H9 (cell line): ENCODE measurements at regions not wholly inside any gene's neighbourhood (a gene's known extent, or its start where the extent isn't known, plus 50 kb on each side); places are given as distances from the start of the nearest gene placed in this dataset.

Source experiments
- DNase-seq: peaks from one replicate; pipeline ENCODE4 v3.0.0-alpha.2; 2017
- H2AFZ ChIP-seq: one replicate; pipeline ENCODE4 v1.6.1; 2013; ENCODE audit warnings: mild to moderate bottlenecking, low read length, control low read depth, moderate library complexity
- H2AK5ac ChIP-seq: 2 replicates; pipeline ENCODE4 v1.6.1; 2013; ENCODE audit warnings: low read length, control low read depth, mixed read lengths; ENCODE audit not compliant: insufficient read length
- H2BK120ac ChIP-seq: one replicate; pipeline ENCODE4 v1.6.1; 2013; ENCODE audit warnings: low read depth, mild to moderate bottlenecking, low read length, control low read depth, inconsistent platforms; ENCODE audit not compliant: poor library complexity, severe bottlenecking
- H2BK12ac ChIP-seq: 2 replicates; pipeline ENCODE4 v1.6.1; 2013; ENCODE audit warnings: low read length, control low read depth, mixed read lengths, low read depth; ENCODE audit not compliant: insufficient read length
- H2BK15ac ChIP-seq: 2 replicates; pipeline ENCODE4 v1.6.1; 2013; ENCODE audit warnings: low read depth, low read length, control low read depth
- H2BK20ac ChIP-seq: one replicate; pipeline ENCODE4 v1.6.1; 2013; ENCODE audit warnings: low read depth, mild to moderate bottlenecking, low read length, control low read depth, inconsistent platforms; ENCODE audit not compliant: poor library complexity, severe bottlenecking
- H2BK5ac ChIP-seq: 2 replicates; pipeline ENCODE4 v1.6.1; 2013; ENCODE audit warnings: low read length, control low read depth, mixed read lengths; ENCODE audit not compliant: insufficient read length
- H3K14ac ChIP-seq: 2 replicates; pipeline ENCODE4 v1.6.1; 2013; ENCODE audit warnings: low read length, control low read depth; ENCODE audit not compliant: insufficient read depth
- H3K18ac ChIP-seq: 2 replicates; pipeline ENCODE4 v1.6.1; 2013; ENCODE audit warnings: low read depth, mild to moderate bottlenecking, mixed read lengths, low read length, control low read depth; ENCODE audit not compliant: insufficient read length
- H3K23ac ChIP-seq: 2 replicates; pipeline ENCODE4 v1.6.1; 2013; ENCODE audit warnings: low read length, control low read depth, mixed read lengths, low read depth; ENCODE audit not compliant: insufficient read length
- H3K23me2 ChIP-seq: 2 replicates; pipeline ENCODE4 v1.6.1; 2013; ENCODE audit warnings: low read depth, mild to moderate bottlenecking, mixed read lengths, low read length, control low read depth; ENCODE audit not compliant: insufficient read length, poor library complexity, severe bottlenecking
- H3K27ac ChIP-seq: 2 replicates; pipeline ENCODE4 v1.5.1; 2013; ENCODE audit warnings: low read length, control low read depth, mixed read lengths, low read depth; ENCODE audit not compliant: insufficient read length
- H3K27me3 ChIP-seq: 2 replicates; pipeline ENCODE4 v1.6.1; 2013; ENCODE audit warnings: low read length, control low read depth, inconsistent platforms; ENCODE audit not compliant: insufficient read depth
- H3K4ac ChIP-seq: 2 replicates; pipeline ENCODE4 v1.6.1; 2013; ENCODE audit warnings: low read depth, mild to moderate bottlenecking, control low read depth, inconsistent platforms, low read length, moderate library complexity
- H3K4me1 ChIP-seq: 2 replicates; pipeline ENCODE4 v1.6.1; 2013; ENCODE audit warnings: low read length, control low read depth, inconsistent platforms; ENCODE audit not compliant: insufficient read depth
- H3K4me2 ChIP-seq: 2 replicates; pipeline ENCODE4 v1.6.1; 2013; ENCODE audit warnings: low read length, control low read depth, mixed read lengths; ENCODE audit not compliant: insufficient read length, insufficient read depth
- H3K56ac ChIP-seq: 2 replicates; pipeline ENCODE4 v1.6.1; 2013; ENCODE audit warnings: low read depth, mild to moderate bottlenecking, mixed read lengths, low read length, control low read depth; ENCODE audit not compliant: insufficient read length
- H3K79me1 ChIP-seq: 2 replicates; pipeline ENCODE4 v1.6.1; 2013; ENCODE audit warnings: low read depth, mild to moderate bottlenecking, moderate library complexity, low read length, control low read depth, inconsistent platforms; ENCODE audit not compliant: insufficient read depth, poor library complexity, severe bottlenecking
- H3K79me2 ChIP-seq: 2 replicates; pipeline ENCODE4 v1.6.1; 2013; ENCODE audit warnings: low read length, control low read depth, inconsistent platforms; ENCODE audit not compliant: insufficient read depth
- H3K9ac ChIP-seq: 2 replicates; pipeline ENCODE4 v1.6.1; 2013; ENCODE audit warnings: low read length, control low read depth, mixed read lengths; ENCODE audit not compliant: insufficient read length; ENCODE audit errors: extremely low read depth
- H3K9me3 ChIP-seq: one replicate; pipeline ENCODE4 v1.6.1; 2013; ENCODE audit warnings: low read depth, low read length, inconsistent platforms; ENCODE audit not compliant: control insufficient read depth
- H3T11ph ChIP-seq: one replicate; pipeline ENCODE4 v1.6.1; 2013; ENCODE audit warnings: mild to moderate bottlenecking, low read length, control low read depth, inconsistent platforms
- H4K20me1 ChIP-seq: one replicate; pipeline ENCODE4 v1.6.1; 2013; ENCODE audit not compliant: control insufficient read depth, insufficient read length, insufficient read depth
- H4K5ac ChIP-seq: 2 replicates; pipeline ENCODE4 v1.6.1; 2013; ENCODE audit warnings: low read depth, mild to moderate bottlenecking, mixed read lengths, low read length, control low read depth; ENCODE audit not compliant: insufficient read length
- H4K8ac ChIP-seq: replicated peaks from 2 replicates; pipeline ENCODE4 v1.6.1; 2013; ENCODE audit warnings: low read length, control low read depth, mixed read lengths, low read depth; ENCODE audit not compliant: insufficient read length
- H4K91ac ChIP-seq: 2 replicates; pipeline ENCODE4 v1.6.1; 2013; ENCODE audit warnings: low read depth, mild to moderate bottlenecking, moderate library complexity, mixed read lengths, low read length, control low read depth; ENCODE audit not compliant: insufficient read length
- H3K27ac Mint-ChIP-seq, 3 experiments: 2 replicates in 2 of 3; 3 replicates in 1 of 3; pipeline ENCODE4 v1.8.0; 2020 to 2021; ENCODE audit warnings: mixed read lengths in 3 of 3, mild to moderate bottlenecking in 1 of 3, moderate library complexity in 1 of 3
- H3K27me3 Mint-ChIP-seq: 2 replicates; pipeline ENCODE4 v1.8.0; 2021; ENCODE audit warnings: low read depth, mild to moderate bottlenecking, moderate library complexity, mixed read lengths
- H3K36me3 Mint-ChIP-seq, 3 experiments: 2 replicates in 2 of 3; 3 replicates in 1 of 3; pipeline ENCODE4 v1.8.0; 2020 to 2021; ENCODE audit warnings: low read depth in 3 of 3, mixed read lengths in 3 of 3; ENCODE audit not compliant: insufficient read depth in 1 of 3
- H3K4me1 Mint-ChIP-seq, 2 experiments: 2 replicates each; pipeline ENCODE4 v1.8.0; 2020; ENCODE audit warnings: mixed read lengths in 2 of 2
- H3K4me3 Mint-ChIP-seq, 2 experiments: 2 replicates in 1 of 2; 3 replicates in 1 of 2; pipeline ENCODE4 v1.8.0; 2020 to 2021; ENCODE audit warnings: mild to moderate bottlenecking in 2 of 2, mixed read lengths in 2 of 2, moderate library complexity in 1 of 2
- H3K9me3 Mint-ChIP-seq, 2 experiments: 2 replicates in 1 of 2; 3 replicates in 1 of 2; pipeline ENCODE4 v1.8.0; 2020; ENCODE audit warnings: mild to moderate bottlenecking in 2 of 2, mixed read lengths in 2 of 2, moderate library complexity in 1 of 2
- CTCF ChIP-seq: fragments of 200-600 bp; sonication (generic); conservative IDR thresholded peaks from 3 replicates; pipeline ENCODE4 v1.8.0; 2021; ENCODE audit warnings: antibody characterized with exemption, mild to moderate bottlenecking
- WGBS: extraction: QIAGEN DNeasy Blood & Tissue Kit; methylation state at CpG from one replicate; pipeline ENCODE4 v1.1.7; 2013; ENCODE audit warnings: missing lambda C conversion rate, low lambda C conversion rate, mixed read lengths; ENCODE audit not compliant: insufficient read length; ENCODE audit errors: extremely low coverage; 5-methylcytosine and 5-hydroxymethylcytosine counted together

GRCh38 chr14:38880643-38881524 lies 222.2 kb downstream of the SEC23A start:
- no peaks in the 10 kb centered on the region for H4K20me1 ChIP-seq
- H3K4me1 ChIP-seq = no peaks in the 10 kb centered on the region
- WGBS = no CpG with 5 or more reads among the region's 3 CpGs
- H2BK20ac ChIP-seq = no peak overlapping the region
- Mint-ChIP-seq H3K9me3 (no peaks in the 10 kb centered on the region; a peak in 1 of 5 replicates), H3K36me3 (no peaks in the 10 kb centered on the region), H3K27me3 (peaks cover 5% of the 10 kb centered on the region; the same call in 1 of the 2 replicates), H3K27ac (no peak overlapping the region), H3K4me3 (no peak overlapping the region), H3K4me1 (no peaks in the 10 kb centered on the region)
- H3K9me3 ChIP-seq = no peaks in the 10 kb centered on the region
- H3K14ac ChIP-seq = no peak overlapping the region
- H3K18ac ChIP-seq = no peak overlapping the region
- H3K23ac ChIP-seq = no peak overlapping the region
- no peak overlapping the region for H2BK120ac ChIP-seq
- no peak overlapping the region for H4K91ac ChIP-seq
- H3K23me2 ChIP-seq = no peaks in the 10 kb centered on the region
- H3K4me2 ChIP-seq = no peak overlapping the region
- no peak overlapping the region for H3K4ac ChIP-seq
- H2AK5ac ChIP-seq = no peak overlapping the region
- no peak for TF ChIP-seq CTCF
- no peak overlapping the region for H2BK12ac ChIP-seq
- no peak overlapping the region for H2AFZ ChIP-seq
- no peaks in the 10 kb centered on the region for H3K79me1 ChIP-seq
- no peak overlapping the region for H3K56ac ChIP-seq
- no peak overlapping the region for H4K5ac ChIP-seq
- H3K9ac ChIP-seq = no peak overlapping the region
- DNase-seq = no peak
- no peak overlapping the region for H4K8ac ChIP-seq
- H3K27ac ChIP-seq = no peak overlapping the region
- H3T11ph ChIP-seq = no peak overlapping the region
- no peaks in the 10 kb centered on the region for H3K79me2 ChIP-seq
- no peaks in the 10 kb centered on the region for H3K27me3 ChIP-seq
- H2BK15ac ChIP-seq = no peak overlapping the region
- H2BK5ac ChIP-seq = no peak overlapping the region
